NCI-H510A treated with DMSO at 0.1 percent for 48 hours (cell line): ENCODE measurements at regions not wholly inside any gene's neighbourhood (a gene's known extent, or its start where the extent isn't known, plus 50 kb on each side); places are given as distances from the start of the nearest gene placed in this dataset.
"Not testable (repeated sequence)": the region's sequence is repeated elsewhere in the genome, so short reads cannot be mapped to it uniquely, and the experiment has no call there.

Source experiments
- DNase-seq: peaks from one replicate; lab custom pipeline; 2025; lab: John Stamatoyannopoulos, UW

DNA sequence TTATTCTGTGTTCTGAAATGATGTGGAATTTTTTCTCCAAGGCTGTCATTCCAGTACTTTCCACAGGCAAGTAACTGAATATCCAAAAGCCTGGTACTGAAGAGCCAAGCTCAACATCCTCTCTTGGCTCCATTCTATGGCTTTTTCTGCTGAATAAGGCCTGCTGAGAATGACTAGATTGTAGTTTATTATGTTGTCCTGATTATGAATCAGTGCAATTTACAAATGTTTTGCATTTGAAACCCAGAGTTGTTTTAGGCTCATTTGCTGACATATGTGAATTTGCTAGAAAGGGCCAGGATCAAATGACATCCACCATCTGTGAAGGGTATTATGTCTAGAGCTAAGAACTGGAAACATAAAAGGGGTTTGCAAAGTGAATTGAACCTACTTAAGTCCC lies 596.6 kb downstream of the KCTD12 start:
- DNase-seq = no peak

DNA sequence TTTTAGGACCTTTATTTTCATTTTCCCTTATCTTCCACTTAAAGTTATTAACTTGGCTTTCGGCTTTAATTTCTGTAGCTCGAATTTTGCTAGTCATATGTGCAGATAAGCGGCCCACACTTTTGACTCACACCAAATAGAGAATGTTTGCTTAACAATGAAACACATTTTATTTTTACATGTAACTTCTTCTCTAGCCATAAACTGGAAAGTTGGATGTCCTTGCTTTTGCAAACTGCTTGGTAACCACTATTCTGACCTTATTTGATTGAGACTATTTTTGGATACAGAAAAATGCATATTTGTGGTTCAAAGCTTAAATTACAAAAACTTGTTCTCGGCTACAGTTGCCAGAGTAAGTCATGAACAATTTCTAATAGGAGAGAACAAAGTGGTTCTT lies 600.0 kb downstream of the KCTD12 start:
- no peak for DNase-seq

DNA sequence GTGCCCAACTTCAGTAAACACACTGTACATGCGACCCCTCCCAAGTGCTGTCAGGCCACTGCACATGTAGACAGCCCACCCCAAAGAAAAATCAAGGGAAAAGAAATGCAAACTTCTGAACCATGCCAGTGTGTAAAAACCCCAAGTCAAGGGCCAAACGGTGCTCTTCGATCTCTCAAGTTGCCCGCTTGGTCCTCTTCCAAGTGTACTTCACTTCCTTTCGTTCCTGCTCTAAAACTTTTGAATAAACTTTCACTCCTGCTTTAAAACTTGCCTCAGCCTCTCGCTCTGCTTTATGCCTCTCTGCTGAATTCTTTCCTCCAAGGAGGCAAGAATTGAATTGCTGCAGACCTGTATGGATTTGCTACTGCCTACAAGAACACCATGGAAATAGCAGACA lies 600.7 kb downstream of the KCTD12 start:
- DNase-seq = no peak

DNA sequence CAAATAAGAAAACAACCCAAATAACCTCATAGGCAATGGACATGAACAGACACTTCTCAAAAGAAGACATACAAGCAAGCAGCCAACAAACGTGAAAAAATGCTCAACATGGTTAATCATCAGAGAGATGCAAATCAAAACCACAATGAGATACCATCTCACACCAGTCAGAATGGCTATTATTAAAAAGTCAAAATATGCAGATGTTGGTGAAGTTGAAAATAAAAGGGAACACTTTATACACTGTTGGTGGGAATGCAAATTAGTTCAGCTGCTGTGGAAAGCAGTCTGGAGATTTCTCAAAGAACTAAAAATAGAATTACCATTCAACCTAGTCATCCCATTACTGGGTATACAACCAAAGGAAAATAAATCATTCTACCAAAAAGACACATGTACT lies 606.4 kb downstream of the KCTD12 start:
- not testable (repeated sequence) for DNase-seq

DNA sequence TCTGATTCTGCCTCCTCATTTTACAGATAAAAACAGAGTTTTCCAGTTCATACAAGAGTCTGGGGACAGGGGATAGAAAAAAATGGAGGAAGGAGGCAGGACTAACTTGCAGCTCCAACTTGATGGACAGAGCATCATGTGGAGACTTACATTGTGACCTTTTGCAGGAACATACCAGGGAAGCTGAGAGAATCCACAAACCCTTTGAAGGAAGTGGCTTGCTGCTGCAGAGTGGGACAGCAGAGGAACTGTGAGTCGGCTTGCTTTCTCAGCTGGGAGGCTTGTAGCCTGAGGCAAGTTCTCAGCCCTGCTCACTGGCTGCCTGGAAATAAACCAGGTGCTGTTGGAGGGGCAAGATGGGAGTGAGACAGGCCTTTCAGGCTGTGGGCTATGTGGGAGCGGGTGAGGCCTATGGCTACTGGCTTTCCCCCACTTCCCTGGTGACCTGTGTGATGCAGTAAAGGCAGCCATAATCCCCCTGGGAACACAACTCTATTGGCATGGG lies 614.4 kb downstream of the KCTD12 start:
- no peak for DNase-seq

DNA sequence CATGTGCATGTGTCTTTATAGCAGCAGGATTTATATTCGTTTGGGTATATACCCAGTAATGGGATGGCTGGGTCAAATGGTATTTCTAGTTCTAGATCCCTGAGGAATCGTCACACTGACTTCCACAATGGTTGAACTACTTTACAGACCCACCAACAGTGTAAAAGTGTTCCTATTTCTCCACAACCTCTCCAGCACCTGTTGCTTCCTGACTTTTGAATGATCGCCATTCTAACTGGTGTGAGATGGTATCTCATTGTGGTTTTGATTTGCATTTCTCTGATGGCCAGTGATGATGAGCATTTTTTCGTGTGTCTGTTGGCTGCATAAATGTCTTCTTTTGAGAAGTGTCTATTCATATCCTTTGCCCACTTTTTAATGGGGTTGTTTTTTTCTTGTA lies 617.9 kb downstream of the KCTD12 start:
- not testable (repeated sequence) for DNase-seq

DNA sequence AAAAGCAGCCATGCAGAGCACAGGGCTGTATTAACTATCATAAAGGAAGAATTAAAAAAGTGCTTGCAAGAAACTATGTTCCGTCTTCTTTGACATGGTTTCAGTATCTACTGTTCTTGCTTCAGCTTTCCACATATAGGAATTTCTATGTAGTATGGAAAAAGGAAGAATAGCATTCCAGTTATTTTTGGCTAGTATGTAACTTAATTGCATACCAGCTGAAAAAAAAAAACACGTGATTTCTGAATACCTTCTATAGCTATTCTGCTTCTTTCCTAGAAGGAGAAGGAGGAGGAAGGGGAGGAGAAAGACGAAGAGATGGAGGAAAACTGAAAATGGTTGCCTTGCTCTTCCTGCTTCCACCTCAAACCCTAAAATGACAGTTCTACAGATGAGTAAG lies 619.0 kb downstream of the KCTD12 start:
- no peak for DNase-seq

DNA sequence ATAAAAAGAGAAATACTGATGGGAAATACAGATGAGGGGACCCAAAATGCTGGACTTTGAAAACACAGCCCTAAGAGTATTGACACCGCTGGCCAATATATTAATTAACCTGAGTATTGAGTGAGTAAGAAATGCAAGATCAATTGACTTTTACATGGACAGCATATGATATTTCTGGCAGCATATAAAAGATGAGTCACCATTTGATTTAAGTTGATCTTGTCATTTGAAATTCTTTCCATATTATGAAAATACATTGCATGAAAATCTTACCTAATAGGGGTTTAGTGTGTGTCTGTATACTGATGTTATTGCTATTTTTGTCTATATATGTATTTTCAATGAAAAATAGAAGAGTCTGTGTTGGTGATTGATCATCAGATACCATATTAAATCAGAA lies 619.6 kb downstream of the KCTD12 start:
- DNase-seq = no peak

DNA sequence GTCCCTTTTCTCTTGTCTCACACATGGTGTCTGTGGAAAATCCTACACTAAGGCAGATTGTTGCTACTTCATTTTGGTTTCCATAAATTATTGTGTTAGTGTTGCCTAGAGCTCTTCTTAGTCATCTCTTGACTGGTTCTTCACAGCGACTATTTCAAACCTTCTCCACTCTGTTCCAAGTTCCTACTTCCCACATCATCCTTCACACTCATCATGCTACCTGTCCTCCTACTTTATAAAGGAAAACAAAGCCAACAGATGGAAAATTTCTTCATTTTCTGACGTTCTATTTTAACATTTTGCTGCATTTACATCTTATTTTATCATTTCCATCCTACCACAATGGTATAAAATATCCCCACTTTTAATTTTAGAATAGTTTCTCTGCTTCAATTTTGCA lies 614.1 kb downstream of the LMO7 start:
- no peak for DNase-seq

DNA sequence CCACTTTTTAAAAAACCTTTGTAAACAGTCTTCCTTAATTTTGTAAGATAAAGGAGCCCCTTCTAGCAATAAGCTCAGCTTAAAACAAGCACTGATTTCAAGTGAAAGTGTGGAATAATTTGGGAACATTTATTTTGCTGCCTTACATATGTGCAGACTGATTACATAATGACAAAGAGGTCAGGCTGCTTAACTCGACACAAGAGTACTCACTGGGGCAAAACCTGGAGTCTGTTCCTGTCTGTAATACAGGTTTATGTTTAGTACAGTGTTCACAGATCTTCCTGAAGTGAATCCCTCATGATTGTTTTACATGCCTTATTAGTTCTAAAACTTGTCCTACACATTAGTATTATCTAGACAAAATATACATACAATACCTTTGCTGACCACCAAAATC lies 609.8 kb downstream of the LMO7 start:
- DNase-seq = no peak

DNA sequence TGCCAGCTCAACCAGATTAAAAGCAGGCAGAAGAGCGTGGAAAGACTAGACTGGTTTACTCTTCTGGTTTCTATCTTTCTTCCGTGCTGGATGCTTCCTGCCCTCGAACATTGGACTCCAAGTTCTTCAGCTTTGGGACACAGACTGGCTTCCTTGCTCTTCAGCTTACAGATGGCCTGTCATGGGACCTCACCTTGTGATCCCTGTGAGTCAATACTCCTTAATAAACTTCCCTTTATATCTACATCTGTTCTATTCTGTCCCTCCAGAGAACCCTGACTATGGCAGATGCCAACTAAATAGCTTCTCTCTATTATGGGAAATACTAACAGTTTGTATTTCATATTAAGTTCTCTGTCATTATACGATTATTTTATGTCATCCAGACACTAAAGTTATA lies 609.1 kb downstream of the LMO7 start:
- no peak for DNase-seq

DNA sequence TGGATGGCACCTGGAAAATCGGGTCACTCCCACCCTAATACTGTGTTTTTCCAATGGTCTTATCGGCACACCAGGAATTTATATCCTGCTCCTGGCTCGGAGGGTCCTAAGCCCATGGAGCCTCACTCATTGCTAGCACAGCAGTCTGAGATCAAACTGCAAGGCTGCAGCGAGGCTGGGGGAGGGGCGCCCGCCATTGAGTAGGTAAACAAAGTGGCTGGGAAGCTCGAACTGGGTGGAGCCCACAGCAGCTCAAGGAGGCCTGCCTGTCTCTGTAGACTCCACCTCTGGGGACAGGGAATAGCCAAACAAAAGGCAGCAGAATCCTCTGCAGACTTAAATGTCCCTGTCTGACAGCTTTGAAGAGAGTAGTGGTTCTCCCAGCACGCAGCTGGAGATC lies 607.0 kb downstream of the LMO7 start:
- DNase-seq = not testable (repeated sequence)

DNA sequence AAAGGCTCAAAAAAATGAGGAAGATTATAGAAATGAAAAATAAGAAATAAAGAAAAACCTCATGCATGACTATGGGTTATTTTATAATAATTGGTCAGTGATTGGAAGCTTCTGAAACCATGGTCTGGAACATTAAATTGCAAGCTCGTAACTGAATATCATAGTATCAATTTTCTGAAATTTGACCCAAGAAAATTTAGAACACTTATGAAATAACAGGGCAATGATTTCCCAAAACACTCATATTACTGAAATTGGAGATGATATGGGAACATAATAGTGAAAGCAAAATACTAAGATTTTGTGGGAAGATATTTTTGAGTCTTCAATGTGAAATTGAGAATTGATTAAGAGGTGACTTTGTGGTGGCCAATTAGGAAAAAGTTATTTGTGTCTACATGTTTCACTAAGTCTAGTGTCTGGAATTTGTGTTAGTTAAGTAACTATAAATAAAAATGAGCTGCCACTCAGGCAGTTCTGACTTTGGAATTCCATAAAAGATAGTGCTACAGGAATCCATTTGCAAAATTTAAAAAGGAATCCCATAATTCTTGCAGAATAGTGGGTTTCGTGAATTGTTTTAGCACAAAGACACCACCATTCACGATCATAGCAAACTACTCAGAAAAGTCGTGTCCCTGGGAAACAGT lies 603.0 kb downstream of the LMO7 start:
- no peak for DNase-seq

DNA sequence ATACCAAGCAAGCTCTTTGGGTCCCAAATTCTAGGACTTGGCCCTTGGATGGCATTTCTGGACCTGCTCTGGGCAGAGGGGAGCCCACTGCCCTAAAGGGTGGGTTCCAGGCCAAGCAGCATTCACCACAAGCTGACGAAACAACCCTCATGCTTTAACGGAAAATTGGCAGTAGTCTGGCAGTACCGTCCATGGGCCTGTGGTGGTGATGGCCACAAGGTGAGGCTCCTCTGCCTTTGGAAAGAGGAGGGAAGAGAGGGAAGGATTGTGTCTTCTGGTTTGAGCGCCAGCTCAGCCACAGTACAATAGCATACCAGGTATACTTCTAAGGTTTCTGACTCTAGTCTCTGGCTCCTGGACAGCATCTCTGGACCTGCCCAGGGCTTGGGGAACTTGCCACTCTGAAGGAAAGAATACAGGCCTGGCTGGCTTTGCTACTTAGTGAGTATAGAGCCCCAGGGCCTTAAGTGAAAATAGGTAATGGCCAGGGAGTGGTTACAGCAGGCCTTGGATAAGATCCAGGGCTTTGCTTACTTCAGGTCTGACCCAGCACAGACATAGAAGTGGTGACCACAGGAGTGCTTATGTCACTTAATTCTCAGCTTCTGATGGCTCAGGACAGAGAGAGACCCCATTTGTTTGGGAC lies 595.5 kb downstream of the LMO7 start:
- no peak for DNase-seq

DNA sequence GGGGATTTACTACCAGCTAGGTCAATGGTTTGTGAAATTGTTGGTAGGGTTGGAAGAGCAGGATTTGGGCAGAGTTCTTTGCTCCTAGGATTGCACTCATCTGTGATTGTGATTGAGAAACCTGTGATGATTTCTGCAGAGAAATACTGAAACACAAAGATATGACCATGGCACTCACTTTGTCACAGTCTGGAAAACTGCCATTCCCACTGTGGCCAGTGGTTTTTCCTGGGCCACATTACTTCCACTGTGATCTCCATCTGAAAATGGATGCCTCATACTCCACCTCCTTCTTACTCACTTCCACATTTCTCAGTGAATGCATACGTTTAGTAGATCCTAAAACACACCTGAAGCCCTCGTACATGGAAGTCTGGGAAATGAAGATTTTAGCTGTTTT lies 593.2 kb downstream of the LMO7 start:
- no peak for DNase-seq

DNA sequence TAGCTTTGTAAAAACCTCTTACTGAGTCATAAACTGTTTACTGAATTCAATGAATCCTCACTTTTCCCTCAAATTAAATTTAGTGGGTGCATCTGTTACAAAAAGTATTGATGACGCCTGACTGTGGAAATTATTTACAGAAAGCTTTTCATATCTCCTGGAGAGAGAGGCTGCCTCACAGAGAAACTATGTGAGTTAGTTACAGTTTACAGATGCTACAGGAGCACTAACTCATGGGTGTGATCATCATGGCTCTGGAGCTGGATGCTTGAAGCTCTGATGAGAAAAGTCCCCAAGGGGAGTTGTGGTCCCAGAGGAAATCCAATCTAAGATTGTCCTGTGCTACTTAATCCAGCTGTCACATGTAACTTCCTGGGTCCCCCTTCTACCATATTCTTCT lies 590.8 kb downstream of the LMO7 start:
- no peak for DNase-seq

DNA sequence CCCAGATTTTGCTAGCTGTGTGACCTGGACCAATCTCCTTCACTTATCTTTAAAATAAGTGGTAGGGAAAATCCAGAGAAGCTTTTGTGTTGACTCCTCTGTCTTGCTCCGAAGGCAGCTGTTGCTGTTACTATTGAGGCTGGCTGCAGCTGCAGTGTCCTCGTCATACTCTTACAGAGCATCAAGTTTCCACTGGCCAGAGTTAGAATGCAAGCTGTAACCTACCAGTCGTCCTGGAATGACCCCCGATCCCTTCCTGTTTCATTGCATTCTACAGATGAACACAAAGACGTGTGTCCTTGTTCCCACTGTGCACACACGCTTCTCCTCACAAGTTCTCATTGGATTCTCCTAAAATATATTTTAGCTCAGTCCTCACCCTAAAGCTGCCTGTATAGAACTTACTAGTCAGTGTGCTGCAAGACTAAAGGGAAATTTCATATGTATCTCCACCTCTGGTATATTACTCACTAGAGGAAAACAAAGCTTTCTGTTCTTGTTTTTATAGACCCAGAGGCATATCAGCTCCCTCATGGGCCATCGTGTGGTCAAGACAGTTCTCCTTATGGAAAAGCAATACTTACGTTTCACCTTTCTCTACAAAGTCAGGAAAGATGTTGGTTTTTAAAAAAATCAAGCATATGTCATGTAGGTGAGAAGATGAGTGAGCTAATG lies 589.8 kb downstream of the LMO7 start:
- peak; percentile 8 for DNase-seq

DNA sequence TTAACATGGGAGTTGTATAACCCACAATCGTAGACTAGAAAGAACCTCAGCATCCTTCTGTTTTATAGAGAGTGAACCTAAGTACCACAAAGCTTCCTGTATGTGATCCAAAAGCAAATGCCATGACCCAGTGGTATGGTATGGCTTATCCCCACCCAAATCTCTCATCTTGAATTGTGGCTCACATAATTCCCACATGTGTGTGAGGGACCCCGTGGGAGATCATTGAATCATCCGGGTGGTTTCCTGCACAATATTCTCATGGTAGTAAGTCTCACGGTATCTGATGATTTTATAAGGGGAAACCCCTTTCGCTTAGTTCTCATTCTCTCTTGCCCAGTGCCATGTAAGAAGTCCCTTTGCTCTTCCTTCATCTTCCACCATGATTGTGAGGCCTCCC lies 587.9 kb downstream of the LMO7 start:
- DNase-seq = no peak

DNA sequence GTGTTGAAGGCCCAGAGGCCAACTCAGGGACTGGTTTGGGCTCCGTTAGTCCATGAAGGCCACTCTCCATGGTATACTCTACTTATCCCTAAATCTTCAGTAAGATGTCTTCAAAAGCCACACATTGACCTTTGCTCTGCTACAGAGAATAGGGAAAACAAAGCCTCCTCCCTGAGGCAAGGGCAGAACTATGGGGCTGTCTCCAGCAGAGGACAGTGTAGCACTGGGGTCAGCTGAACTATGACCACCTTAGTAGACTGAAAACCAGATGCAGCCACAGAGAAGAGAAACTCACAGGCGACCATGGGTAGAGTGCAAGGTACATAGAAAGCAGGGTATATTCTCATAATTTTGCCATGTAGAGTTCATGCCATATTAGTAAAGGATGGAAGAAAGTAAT lies 587.4 kb downstream of the LMO7 start:
- no peak for DNase-seq

DNA sequence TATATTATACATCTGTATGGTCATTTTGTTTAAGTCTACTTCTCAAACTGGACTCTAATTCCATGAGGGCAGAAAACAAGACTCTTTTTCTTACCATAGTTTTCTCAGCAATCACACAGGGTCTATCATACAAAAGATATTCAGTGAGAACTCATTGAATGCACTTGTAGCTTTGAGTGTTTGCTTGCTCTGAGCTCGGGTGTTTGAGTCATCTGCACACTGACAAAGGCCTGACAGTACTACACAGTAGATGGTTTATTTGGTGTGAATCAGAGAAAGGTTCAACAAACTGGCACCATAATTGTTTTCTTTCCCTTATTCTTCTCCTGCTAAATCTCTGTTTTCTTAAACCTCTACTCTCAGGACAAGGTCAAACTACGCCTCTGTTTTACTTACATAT lies 586.4 kb downstream of the LMO7 start:
- DNase-seq = no peak

DNA sequence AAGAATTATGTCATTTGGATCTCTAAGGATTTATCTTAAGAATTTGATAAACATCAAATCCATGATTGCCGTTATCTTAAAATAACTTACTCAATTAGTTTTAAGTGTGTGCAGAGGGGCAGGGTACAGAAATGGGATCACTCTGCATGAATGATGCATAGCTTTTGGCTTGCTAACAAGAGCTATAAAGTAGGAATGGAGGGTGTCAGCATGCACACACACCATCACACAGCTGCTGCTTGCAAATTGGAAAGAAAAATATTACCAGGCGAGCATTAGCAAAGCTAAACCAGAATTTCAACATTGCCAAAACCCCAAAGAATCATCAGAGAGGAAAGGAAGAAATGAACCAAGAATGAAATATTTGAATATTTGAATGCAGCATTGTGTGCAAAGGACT lies 580.6 kb downstream of the LMO7 start:
- DNase-seq = no peak

DNA sequence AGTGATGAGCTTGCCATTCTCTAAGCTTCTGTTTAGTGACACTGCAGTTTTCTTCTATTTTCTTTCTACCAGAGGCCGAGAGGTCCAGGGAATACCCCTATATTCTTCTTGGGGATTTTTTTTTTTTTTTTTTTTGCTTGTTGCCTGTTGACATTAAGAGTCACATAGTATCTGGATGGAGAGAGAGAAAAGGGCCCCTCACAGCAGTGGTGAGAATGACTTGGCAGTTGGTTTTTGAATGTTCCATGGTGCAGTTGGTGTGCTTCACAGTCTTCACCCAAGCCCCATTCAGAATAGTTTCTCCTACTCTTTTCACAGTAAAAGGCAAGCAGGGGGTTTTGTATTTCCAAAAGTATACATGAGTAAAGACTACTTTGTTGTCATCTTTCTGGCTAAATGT lies 577.9 kb downstream of the LMO7 start:
- no peak for DNase-seq

DNA sequence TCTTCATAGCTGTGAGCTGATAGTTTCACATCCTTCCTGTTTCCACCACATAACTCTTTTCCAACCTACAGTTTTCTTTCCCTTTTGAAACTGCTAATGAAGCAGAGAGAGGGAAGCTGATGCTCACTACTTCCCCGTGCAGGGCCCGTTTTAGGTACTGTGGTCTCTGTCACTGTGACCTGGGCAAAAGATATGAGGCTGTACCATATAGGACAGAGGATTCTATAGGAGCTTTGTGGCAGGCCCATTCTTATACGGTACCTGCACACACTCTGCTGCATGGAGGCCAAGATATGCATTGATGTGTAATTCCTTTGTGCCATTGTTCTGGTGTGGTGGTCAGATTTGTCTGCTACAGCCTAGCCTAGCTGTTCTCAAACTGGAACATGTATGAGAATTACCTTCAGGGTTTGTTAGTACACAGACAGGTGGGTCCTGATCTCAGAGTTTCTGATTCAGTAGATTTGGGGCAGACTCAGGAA lies 577.3 kb downstream of the LMO7 start:
- no peak for DNase-seq
